ENCODE measurements at regions not wholly inside any gene's neighbourhood (a gene's known extent, or its start where the extent isn't known, plus 50 kb on each side); places are given as distances from the start of the nearest gene placed in this dataset.

DNA sequence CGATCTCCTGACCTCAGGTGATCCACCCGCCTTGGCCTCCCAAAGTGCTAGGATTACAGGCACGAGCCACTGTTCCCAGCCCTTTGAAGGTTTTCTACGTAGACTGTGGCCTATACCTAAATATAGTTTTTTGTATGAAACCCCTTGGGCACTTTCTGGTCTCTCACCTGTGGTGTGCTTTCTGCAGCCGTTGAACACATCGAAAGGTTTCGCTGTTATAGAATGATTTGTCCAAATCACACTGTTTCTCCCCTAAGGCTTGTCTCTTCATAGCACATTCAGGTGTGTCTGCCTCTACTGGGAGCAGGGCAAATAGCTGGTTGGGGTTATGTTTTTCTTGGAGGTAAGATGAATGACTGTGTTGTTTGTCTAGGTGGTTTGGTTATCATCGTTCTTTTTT, 597.9 kb downstream of the RNF144B start:
- Histone ChIP-seq H3K27me3 (replicated peaks in 1 of 2; ENCODE audit: control insufficient read depth in 2 of 2, insufficient read depth in 2 of 2, low read length in 1 of 2) (no peaks in the 10 kb centered on the region; a peak in 2 of 4 replicates), H3K9ac (ENCODE audit: control insufficient read depth, insufficient read depth, low read length) (no peak overlapping the region), H3K4me2 (ENCODE audit: control insufficient read depth, insufficient read depth) (no peak overlapping the region), H4K20me1 (ENCODE audit: control insufficient read depth, insufficient read depth) (no peaks in the 10 kb centered on the region), H2AFZ (ENCODE audit: control insufficient read depth, low read depth, low read length) (no peak overlapping the region), H3K9me3 (replicated peaks; ENCODE audit: control insufficient read depth, insufficient read depth, low read length) (no peaks in the 10 kb centered on the region), H3K27ac (ENCODE audit: control insufficient read depth, insufficient read depth) (no peak overlapping the region), H3K4me3 (no peak overlapping the region), H3K79me2 (ENCODE audit: control insufficient read depth, insufficient read depth, low read length) (no peaks in the 10 kb centered on the region), H3K4me1 (ENCODE audit: control insufficient read depth, insufficient read depth, low read length) (no peaks in the 10 kb centered on the region), H3K36me3 (ENCODE audit: control insufficient read depth in 2 of 2, insufficient read depth in 2 of 2, low read length in 1 of 2) (no peaks in the 10 kb centered on the region)
- DNase-seq (ENCODE audit: low read depth, low spot score) = no peak
- ATAC-seq = no peak
- ChIA-PET CTCF (interaction anchor here (0.6 kb wide), 1 partner anchor 410 kb away, joined by 3 read pairs; no protein-coding TSS in a partner anchor), POLR2A (no interaction called here), RAD21 (ENCODE audit: unreplicated experiment) (no interaction called here), SMC1A (ENCODE audit: uncharacterized antibody, unreplicated experiment) (interaction anchor here (0.6 kb wide), 1 partner anchor 948 kb away, joined by 3 read pairs; no protein-coding TSS in a partner anchor)
- in situ Hi-C loops (cut with MboI) (no loop called here), intact Hi-C loops (cut with micrococcal nuclease; ENCODE audit: unreplicated experiment) (no loop called here)
- no TSS peak for BruUV-seq (replicated peaks)
- no peak for TF ChIP-seq TCF7 (IDR thresholded peaks at IDR 0.05; ENCODE audit: borderline replicate concordance)
- no peak for TF ChIP-seq DPF2 (IDR thresholded peaks at IDR 0.05)
- TF ChIP-seq JUND (IDR thresholded peaks at IDR 0.05; ENCODE audit: low read depth, low read length) = no peak
- TF ChIP-seq SIN3A (IDR thresholded peaks at IDR 0.05; ENCODE audit: low read depth, low read length) = no peak
- no peak for TF ChIP-seq RAD21 (IDR thresholded peaks at IDR 0.05; ENCODE audit: insufficient read depth, low read depth, low read length)
- TF ChIP-seq, protein P1, sequence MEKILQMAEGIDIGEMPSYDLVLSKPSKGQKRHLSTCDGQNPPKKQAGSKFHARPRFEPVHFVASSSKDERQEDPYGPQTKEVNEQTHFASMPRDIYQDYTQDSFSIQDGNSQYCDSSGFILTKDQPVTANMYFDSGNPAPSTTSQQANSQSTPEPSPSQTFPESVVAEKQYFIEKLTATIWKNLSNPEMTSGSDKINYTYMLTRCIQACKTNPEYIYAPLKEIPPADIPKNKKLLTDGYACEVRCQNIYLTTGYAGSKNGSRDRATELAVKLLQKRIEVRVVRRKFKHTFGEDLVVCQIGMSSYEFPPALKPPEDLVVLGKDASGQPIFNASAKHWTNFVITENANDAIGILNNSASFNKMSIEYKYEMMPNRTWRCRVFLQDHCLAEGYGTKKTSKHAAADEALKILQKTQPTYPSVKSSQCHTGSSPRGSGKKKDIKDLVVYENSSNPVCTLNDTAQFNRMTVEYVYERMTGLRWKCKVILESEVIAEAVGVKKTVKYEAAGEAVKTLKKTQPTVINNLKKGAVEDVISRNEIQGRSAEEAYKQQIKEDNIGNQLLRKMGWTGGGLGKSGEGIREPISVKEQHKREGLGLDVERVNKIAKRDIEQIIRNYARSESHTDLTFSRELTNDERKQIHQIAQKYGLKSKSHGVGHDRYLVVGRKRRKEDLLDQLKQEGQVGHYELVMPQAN (conservative IDR thresholded peaks at IDR 0.05) = no peak
- no peak for TF ChIP-seq HDGF (IDR thresholded peaks at IDR 0.05)
- TF ChIP-seq NR2F1 (conservative IDR thresholded peaks at IDR 0.05) = no peak
- no peak for TF ChIP-seq CREM (IDR thresholded peaks at IDR 0.05; ENCODE audit: low read depth)
- TF ChIP-seq, protein P2, sequence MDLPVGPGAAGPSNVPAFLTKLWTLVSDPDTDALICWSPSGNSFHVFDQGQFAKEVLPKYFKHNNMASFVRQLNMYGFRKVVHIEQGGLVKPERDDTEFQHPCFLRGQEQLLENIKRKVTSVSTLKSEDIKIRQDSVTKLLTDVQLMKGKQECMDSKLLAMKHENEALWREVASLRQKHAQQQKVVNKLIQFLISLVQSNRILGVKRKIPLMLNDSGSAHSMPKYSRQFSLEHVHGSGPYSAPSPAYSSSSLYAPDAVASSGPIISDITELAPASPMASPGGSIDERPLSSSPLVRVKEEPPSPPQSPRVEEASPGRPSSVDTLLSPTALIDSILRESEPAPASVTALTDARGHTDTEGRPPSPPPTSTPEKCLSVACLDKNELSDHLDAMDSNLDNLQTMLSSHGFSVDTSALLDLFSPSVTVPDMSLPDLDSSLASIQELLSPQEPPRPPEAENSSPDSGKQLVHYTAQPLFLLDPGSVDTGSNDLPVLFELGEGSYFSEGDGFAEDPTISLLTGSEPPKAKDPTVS (IDR thresholded peaks at IDR 0.05; ENCODE audit: low read depth, low read length) = no peak
- no peak for TF ChIP-seq BMI1 (IDR thresholded peaks at IDR 0.05; ENCODE audit: borderline replicate concordance)
- no peak for TF ChIP-seq RFX5 (IDR thresholded peaks at IDR 0.05; ENCODE audit: low read depth, low read length)
- WGBS (ENCODE audit: insufficient coverage, insufficient replicate concordance, low lambda C conversion rate, missing lambda C conversion rate) = 31% methylated on average over 8 of the region's 8 CpGs
- FAIRE-seq = no peak

Measured in GM12878 (cell line).